ENCODE measurements at regions not wholly inside any gene's neighbourhood (a gene's known extent, or its start where the extent isn't known, plus 50 kb on each side); places are given as distances from the start of the nearest gene placed in this dataset.
"Not testable (repeated sequence)": the region's sequence is repeated elsewhere in the genome, so short reads cannot be mapped to it uniquely, and the experiment has no call there.

GRCh38 chr4:143819029-143819428 lies 86.3 kb downstream of the GYPE start:
- no peak for DNase-seq

GRCh38 chr4:143817866-143818265 lies 87.5 kb downstream of the GYPE start:
- DNase-seq: not testable (repeated sequence)

DNA sequence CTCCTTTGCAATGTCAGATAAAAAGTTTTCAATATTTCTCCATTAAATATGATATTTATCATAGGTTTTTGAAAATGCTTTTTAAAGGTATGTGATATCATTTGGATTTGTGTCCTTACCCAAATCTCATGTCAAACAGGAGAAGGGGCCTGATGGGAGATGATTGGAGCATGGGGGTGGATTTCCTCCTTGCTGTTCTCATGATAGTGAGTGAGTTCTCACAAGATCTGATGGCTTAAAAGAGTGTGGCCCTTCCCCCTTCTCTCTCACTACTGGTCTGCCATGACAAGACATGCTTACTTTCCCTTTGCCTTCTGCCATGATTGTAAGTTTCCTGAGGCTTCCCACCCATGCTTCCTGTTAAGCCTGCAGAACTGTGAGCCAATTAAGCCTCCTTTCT lies 90.0 kb downstream of the GYPE start:
- not testable (repeated sequence) for DNase-seq

DNA sequence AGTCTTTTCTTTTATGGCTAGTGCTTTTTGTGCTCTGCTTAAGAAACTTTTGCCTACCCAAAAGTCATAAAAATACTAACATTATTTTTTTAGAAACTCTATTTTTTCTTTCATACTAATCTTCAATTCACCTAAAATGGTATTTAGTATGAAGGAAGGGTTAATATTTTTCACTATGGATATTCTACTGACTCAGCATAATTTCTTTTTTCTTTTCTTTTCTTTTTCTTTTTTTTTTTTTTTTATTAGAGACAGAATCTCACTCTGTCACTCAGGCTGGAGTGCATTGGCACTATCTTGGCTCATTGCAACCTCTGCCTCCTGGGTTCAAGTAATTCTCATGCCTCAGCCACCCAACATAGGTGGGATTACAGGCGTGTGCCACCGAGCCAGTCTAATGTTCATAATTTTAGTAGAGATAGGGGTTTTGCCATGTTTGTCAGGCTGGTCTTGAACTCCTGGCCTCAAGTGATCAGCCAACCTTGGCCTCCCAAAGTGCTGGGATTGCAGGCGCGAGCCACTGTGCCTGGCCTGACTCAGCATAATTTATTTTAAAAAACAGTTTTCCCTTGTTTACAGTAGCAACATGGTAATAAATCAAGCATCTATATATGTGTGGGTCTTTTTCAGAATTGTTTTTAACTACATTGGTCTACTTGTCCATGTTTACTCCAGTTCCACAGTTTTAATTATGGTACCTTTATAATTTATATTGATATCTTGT lies 91.8 kb downstream of the GYPE start:
- not testable (repeated sequence) for DNase-seq

- DNase-seq: not testable (repeated sequence)
These were observed 91.2 kb upstream of the FREM3 start for GRCh38 chr4:143791693-143792092.

DNA sequence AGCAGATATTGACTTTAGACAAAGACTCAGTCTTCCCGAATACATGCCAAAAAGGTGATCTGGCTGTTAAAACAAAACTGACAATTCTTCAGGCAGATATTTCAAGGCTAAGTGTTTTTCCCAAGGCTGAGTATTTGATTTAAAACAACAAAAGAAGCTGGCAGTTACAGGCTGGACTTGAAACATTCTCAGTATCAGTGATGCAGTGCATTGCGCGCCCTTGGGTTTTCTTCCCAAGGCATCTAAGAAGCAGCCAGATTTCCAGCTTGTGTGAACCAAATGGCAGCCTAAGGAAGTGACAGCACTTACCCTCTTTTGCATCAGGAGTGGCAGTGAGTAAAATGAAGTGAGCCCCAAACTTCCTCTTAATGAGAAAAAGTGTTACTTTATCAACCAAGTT lies 90.0 kb upstream of the FREM3 start:
- DNase-seq: not testable (repeated sequence)

DNA sequence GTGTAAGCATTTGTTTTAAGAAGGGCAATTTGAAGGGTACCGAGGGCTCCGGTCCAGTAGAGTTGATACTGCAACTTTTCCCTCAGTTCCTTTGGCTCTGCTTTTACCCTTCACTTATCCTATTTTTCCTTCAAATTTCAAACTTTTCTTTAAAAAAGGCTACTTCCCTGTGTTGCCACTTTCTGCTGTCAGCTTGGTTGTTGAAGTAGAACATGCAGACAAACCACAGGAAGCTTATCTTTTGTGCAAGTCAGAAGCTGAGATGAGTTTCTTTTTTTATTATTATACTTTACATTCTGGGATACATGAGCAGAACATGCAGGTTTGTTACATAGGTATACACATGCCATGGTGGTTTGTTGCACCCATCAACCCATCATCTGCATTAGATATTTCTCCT lies 89.1 kb upstream of the FREM3 start:
- not testable (repeated sequence) for DNase-seq

GRCh38 chr4:143784567-143784966 lies 84.1 kb upstream of the FREM3 start:
- DNase-seq: no peak

- DNase-seq: no peak
These were observed 82.0 kb upstream of the FREM3 start for GRCh38 chr4:143782521-143782920.

DNA sequence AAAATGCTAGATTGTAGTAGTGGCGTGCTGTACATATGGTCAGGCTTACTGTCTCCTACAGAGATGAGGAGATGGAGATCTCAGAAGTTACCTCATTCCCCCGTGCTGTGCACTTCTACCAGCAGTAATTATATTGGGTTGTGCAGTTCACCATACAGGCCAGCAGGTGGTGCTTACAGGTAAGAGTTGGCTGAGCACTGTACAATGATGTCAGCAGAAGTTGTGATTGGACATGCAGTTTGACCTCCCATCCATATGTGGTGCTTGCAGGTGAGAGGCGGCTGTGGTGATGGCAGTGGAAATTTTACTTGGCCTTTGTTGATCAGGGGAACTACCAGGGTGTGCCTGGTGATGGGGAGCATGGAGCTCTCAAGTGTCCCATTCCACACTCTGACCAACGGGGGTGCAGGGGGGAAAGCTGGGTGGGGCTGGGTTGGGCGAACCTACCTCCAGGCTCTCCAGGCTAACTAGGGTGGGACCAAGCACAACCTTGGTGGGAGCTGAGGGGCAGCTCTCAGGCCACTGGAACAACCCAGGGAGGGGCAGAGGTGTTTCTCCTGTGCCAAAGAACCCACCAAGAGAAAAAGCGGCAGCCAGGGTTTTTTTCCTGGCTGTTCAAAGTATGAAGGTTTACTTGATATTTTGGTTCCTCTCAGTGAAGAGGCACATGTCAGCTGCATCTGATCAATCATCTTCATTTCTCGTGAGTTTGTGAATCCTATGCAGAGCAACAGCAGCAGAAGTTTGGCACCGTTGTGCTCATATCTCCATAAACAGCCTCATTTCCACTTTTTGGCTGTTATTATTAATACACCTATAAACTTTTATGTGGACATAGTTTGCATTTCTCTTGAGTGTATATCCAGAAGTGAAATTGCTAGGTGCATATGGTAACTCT lies 73.8 kb upstream of the FREM3 start:
- DNase-seq: peak in 1 of 2 experiments; percentile 30

GRCh38 chr4:143771269-143771668 lies 70.8 kb upstream of the FREM3 start:
- no peak for DNase-seq

- DNase-seq: no peak
These were observed 67.6 kb upstream of the FREM3 start for GRCh38 chr4:143768007-143768591.

DNA sequence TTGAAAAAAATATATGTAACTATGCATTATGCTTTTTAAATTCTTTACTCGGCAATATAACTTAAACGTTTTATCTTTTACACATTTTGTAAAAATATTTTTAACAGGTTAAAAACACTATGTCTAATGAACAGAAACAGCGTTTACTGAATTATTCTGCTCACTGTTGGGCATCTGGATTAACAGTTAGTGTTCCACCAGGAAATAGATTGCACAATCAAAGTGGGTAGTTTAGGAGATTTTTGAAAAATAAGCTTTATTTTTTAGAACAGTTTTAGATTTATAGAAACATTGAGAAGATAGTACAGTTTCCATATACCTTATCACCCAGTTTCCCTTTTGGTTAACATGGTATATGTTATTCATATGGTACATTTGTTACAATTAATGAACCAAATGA lies 63.1 kb upstream of the FREM3 start:
- no peak for DNase-seq

DNA sequence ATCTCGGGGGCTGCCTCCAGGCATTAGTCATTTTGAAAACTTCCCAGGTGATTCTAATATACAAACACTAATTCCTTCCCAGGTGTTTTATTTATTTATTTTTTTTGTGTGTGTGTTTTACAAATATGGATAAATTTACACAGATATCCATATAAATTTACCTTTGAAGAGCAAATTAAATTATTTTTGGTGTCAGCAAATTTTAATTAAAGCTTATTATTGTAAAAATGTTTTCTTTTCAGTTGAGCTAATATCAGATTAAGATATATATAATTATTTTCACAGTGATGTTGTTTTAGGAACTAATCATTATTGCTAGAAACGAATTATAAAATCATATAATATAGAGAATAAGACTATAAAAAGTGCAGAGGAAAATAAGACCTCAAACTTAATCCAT lies 62.0 kb upstream of the FREM3 start:
- DNase-seq: no peak

All from NCI-H1930 (cell line).